ENCODE measurements at regions not wholly inside any gene's neighbourhood (a gene's known extent, or its start where the extent isn't known, plus 50 kb on each side); places are given as distances from the start of the nearest gene placed in this dataset.
"Not testable (repeated sequence)": the region's sequence is repeated elsewhere in the genome, so short reads cannot be mapped to it uniquely, and the experiment has no call there.

DNA sequence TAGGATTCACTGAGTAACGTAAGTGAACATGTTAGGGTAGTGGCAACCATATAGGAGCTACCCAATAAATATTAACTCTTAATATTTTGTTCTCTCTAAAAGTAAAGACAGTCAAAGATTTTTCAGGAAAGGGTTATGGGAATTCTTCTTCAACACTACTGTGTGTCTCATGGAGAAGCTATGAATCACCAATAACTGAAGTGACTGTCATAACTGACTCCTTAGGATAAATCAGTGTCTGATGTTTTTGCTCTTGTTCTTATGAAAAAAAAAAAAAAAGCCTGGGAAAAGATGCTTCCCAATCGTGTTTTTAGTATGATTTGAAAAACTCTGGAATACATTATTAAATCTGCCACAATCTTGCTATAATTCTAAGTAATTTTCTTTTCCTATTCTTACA, 111.2 kb upstream of the CEP126 start:
- TF ChIP-seq, protein P1, sequence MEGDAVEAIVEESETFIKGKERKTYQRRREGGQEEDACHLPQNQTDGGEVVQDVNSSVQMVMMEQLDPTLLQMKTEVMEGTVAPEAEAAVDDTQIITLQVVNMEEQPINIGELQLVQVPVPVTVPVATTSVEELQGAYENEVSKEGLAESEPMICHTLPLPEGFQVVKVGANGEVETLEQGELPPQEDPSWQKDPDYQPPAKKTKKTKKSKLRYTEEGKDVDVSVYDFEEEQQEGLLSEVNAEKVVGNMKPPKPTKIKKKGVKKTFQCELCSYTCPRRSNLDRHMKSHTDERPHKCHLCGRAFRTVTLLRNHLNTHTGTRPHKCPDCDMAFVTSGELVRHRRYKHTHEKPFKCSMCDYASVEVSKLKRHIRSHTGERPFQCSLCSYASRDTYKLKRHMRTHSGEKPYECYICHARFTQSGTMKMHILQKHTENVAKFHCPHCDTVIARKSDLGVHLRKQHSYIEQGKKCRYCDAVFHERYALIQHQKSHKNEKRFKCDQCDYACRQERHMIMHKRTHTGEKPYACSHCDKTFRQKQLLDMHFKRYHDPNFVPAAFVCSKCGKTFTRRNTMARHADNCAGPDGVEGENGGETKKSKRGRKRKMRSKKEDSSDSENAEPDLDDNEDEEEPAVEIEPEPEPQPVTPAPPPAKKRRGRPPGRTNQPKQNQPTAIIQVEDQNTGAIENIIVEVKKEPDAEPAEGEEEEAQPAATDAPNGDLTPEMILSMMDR (conservative IDR thresholded peaks at IDR 0.05; ENCODE audit: low read depth, low read length): no peak
- no peak for DNase-seq (ENCODE audit: low read depth)

DNA sequence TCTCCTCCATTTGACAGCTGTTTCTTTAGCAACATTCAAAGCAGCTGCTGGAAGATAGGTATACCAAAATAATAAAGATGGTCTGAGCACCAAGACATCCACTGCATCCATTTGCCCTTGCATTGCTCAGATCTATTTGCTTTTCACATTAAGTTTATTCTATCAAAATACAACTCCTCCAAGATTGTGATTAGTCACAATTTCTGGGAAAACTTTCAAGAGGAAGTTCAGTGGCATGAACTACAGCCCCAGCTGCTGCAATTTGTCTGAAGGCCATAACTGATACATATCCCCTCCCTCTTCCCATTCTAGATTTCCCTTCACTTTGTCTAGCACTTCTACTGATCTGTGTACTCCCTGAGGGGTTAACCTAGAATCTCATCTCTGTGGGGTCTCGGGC, 117.5 kb upstream of the CEP126 start:
- TF ChIP-seq, protein P1 (conservative IDR thresholded peaks at IDR 0.05; ENCODE audit: low read depth, low read length): no peak
- no peak for DNase-seq (ENCODE audit: low read depth)
- H3K4me3 ChIP-seq (ENCODE audit: low read length): no peak overlapping the region

More for the DNA sequence above, 111.2 kb upstream of the CEP126 start:
- no peak overlapping the region for H3K4me3 ChIP-seq (ENCODE audit: low read length)

DNA sequence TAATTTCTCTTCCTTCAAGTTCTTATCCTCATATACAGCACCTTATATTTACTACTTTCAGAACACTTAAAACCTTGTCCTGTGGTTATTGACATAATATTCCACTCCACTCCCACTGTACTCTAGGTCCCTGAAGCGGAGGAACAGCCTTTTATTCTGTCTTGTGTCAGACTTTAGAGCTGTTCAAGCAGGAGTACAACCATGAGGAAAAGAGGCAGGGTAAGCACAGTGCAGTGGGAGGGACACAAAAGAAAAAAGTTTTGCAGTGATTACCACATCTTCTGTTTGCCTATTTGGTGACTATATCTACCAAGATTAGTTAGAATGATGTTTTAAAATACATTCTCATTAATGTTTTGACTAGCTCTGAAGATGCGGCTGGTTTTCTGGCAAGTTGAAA, 122.0 kb upstream of the CEP126 start:
- H3K4me3 ChIP-seq (ENCODE audit: low read length): no peak overlapping the region
- no peak for DNase-seq (ENCODE audit: low read depth)
- TF ChIP-seq, protein P1 (conservative IDR thresholded peaks at IDR 0.05; ENCODE audit: low read depth, low read length): no peak

DNA sequence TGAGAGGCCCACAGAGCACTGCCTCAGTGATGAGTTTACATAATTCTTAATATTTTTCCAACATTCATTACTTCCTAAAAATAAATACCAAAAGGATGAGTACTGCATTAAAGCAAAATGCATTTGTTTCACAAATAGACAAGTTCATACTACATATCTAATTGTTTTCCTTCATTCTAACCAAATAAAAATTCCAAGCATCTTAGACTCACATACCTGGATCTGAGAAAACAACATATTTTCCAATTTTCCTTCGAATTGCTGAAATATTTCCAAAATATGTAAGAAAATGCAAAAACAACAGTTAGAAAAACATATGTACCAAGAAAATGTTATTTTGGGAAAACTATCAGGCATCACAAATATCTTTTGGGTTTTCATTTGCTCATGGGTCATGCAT, 127.9 kb upstream of the CEP126 start:
- no peak overlapping the region for H3K4me3 ChIP-seq (ENCODE audit: low read length)
- no peak for DNase-seq (ENCODE audit: low read depth)
- TF ChIP-seq, protein P1 (conservative IDR thresholded peaks at IDR 0.05; ENCODE audit: low read depth, low read length): no peak

DNA sequence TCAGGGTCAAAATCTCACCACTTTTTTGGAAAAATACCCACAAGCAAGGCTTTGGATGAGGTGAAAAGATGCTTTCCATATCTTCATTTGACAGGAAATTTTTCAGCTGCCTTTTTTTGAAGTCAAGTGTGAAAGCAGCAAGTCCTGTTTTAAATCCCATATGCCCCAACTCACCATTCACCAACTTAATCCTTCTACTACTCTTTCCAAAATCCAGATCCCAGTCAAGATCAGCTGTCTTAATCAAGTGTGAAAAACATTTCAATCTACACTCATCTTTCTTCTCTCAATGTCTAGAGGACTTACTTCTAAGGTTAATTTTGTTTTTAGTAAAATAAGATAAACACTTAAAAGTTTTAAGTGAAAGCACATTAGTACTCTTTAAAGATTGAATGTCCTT, 128.4 kb upstream of the CEP126 start:
- TF ChIP-seq, protein P1 (conservative IDR thresholded peaks at IDR 0.05; ENCODE audit: low read depth, low read length): no peak
- no peak overlapping the region for H3K4me3 ChIP-seq (ENCODE audit: low read length)
- no peak for DNase-seq (ENCODE audit: low read depth)

DNA sequence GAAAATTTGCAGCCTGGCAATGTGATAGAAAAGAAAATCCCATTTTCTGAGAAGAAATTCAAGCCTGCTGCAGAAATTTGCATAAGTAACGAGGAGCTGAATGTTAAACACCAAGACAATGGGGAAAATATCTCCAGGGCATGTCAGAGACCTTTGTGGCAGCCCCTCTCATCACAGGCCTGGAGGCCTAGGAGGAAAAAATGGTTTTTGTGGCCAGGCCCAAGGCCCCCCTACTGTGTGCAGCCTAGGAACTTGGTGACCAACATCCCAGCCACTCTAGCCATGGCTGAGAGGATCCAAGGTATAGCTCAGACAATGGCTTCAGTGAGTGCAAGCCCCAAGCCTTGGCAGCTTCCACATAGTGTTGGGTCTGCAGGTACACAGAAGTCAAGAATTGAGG, 135.6 kb upstream of the CEP126 start:
- not testable (repeated sequence) for DNase-seq (ENCODE audit: low read depth); H3K4me3 ChIP-seq (ENCODE audit: low read length)

DNA sequence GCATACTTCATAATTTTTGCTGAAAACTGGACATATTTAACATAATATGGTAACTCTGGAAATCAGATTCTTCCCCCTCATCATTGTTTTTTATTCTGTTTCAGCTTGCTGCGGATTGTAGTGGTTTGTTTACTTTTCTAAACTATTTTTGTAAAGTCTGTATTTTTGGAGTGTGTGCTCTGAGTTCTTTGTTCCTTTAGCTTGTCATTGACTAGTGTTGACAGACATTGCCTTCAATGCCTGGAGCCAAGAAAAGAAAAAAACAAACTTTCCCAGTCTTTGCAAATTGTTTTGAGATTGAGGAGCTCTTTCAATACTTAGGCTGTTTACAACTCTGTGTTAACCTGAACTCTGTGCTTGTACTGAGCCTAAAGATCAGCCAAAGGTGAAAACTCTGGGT, 137.3 kb upstream of the CEP126 start:
- H3K4me3 ChIP-seq (ENCODE audit: low read length): no peak overlapping the region
- TF ChIP-seq, protein P1 (conservative IDR thresholded peaks at IDR 0.05; ENCODE audit: low read depth, low read length): no peak
- DNase-seq (ENCODE audit: low read depth): no peak

DNA sequence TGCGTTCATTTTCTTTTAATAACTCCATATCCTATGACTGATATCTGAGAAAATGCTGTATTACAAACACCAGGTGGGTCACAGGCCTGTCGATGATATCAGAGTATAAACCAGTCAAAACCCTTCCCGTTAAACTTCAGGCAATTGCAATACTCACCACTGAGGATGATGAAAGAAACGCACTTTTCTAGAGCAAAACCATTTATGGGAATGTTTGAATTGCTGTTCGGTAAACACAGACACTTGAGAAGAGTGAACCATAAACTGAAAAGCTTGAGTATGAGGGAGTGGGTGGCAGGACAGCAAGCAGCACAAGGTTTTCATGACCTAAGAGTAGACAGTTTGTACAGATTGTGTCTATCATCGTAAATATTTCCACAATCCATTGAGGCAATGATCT, 139.8 kb upstream of the CEP126 start:
- no peak for DNase-seq (ENCODE audit: low read depth)
- no peak overlapping the region for H3K4me3 ChIP-seq (ENCODE audit: low read length)
- TF ChIP-seq, protein P1 (conservative IDR thresholded peaks at IDR 0.05; ENCODE audit: low read depth, low read length): no peak

Data from retinal pigment epithelial cell (primary cell).